ENCODE measurements at regions not wholly inside any gene's neighbourhood (a gene's known extent, or its start where the extent isn't known, plus 50 kb on each side); places are given as distances from the start of the nearest gene placed in this dataset.

- no peak for DNase-seq (ENCODE audit: low read depth)
- no peak for TF ChIP-seq CTCF (conservative IDR thresholded peaks at IDR 0.05; ENCODE audit: low read depth, low read length)
- no peak overlapping the region for H3K4me3 ChIP-seq (ENCODE audit: low read depth, low read length)
Observed at GRCh38 chr1:239053279-239053678, 333.1 kb upstream of the CHRM3 start.

GRCh38 chr1:239049571-239049970 is 336.8 kb upstream of the CHRM3 start:
- DNase-seq (ENCODE audit: low read depth) = no peak
- H3K4me3 ChIP-seq (ENCODE audit: low read depth, low read length) = no peak overlapping the region
- TF ChIP-seq CTCF (conservative IDR thresholded peaks at IDR 0.05; ENCODE audit: low read depth, low read length) = no peak

GRCh38 chr1:239044829-239045228 is 341.5 kb upstream of the CHRM3 start:
- TF ChIP-seq CTCF (conservative IDR thresholded peaks at IDR 0.05; ENCODE audit: low read depth, low read length) = no peak
- DNase-seq (ENCODE audit: low read depth) = no peak
- H3K4me3 ChIP-seq (ENCODE audit: low read depth, low read length) = no peak overlapping the region

- DNase-seq (ENCODE audit: low read depth) = no peak
- no peak for TF ChIP-seq CTCF (conservative IDR thresholded peaks at IDR 0.05; ENCODE audit: low read depth, low read length)
- H3K4me3 ChIP-seq (ENCODE audit: low read depth, low read length) = no peak overlapping the region
Observed at GRCh38 chr1:239040523-239040922, 345.8 kb upstream of the CHRM3 start.

- DNase-seq (ENCODE audit: low read depth) = no peak
- H3K4me3 ChIP-seq (ENCODE audit: low read depth, low read length) = no peak overlapping the region
- no peak for TF ChIP-seq CTCF (conservative IDR thresholded peaks at IDR 0.05; ENCODE audit: low read depth, low read length)
Observed at GRCh38 chr1:239031310-239031709, 355.1 kb upstream of the CHRM3 start.

GRCh38 chr1:239025997-239026694 is 360.2 kb upstream of the CHRM3 start:
- DNase-seq (ENCODE audit: low read depth) = no peak
- H3K4me3 ChIP-seq (ENCODE audit: low read depth, low read length) = no peak overlapping the region
- TF ChIP-seq CTCF (conservative IDR thresholded peaks at IDR 0.05; ENCODE audit: low read depth, low read length) = no peak

GRCh38 chr1:239025223-239025622 is 361.1 kb upstream of the CHRM3 start:
- H3K4me3 ChIP-seq (ENCODE audit: low read depth, low read length) = no peak overlapping the region
- TF ChIP-seq CTCF (conservative IDR thresholded peaks at IDR 0.05; ENCODE audit: low read depth, low read length) = no peak
- DNase-seq (ENCODE audit: low read depth) = no peak

All from epithelial cell of proximal tubule (primary cell).